OCI-LY7 (cell line): ENCODE measurements at regions not wholly inside any gene's neighbourhood (a gene's known extent, or its start where the extent isn't known, plus 50 kb on each side); places are given as distances from the start of the nearest gene placed in this dataset.

Source experiments
- EZH2phosphoT487 ChIP-seq: fragments of 200-600 bp; sonication (generic); IDR thresholded peaks from 2 replicates; pipeline ENCODE4 v1.6.1; 2018; ENCODE audit warnings: low read depth, borderline replicate concordance, mild to moderate bottlenecking, mixed run types, antibody characterized with exemption, low read length, moderate library complexity, mixed read lengths
- TF ChIP-seq, protein P1 (sequence below): fragments of 200-600 bp; sonication (generic); conservative IDR thresholded peaks from 2 replicates; pipeline ENCODE4 v1.5.1; 2014; ENCODE audit warnings: mild to moderate bottlenecking, antibody characterized with exemption, low read length, moderate library complexity, mixed read lengths

DNA sequence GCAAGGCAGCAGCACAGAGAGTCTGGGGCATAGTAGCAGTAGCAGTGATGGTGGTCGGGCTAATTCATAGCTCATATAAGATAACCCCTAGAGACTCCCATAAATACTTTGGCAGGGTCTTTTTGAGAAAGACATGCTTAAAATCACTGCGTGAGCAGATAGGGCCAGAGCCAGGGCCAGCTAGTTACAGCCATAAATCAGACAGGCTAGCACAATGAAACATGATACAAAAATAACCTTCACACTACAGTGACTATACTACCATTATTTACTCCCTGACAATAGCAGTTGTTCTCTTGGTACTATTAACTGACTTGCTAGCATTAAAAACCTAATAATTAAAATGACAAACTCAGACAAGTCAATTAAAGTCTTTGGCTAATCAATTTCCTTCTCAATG lies 295.9 kb downstream of the SMARCA1 start:
- TF ChIP-seq, protein P1, sequence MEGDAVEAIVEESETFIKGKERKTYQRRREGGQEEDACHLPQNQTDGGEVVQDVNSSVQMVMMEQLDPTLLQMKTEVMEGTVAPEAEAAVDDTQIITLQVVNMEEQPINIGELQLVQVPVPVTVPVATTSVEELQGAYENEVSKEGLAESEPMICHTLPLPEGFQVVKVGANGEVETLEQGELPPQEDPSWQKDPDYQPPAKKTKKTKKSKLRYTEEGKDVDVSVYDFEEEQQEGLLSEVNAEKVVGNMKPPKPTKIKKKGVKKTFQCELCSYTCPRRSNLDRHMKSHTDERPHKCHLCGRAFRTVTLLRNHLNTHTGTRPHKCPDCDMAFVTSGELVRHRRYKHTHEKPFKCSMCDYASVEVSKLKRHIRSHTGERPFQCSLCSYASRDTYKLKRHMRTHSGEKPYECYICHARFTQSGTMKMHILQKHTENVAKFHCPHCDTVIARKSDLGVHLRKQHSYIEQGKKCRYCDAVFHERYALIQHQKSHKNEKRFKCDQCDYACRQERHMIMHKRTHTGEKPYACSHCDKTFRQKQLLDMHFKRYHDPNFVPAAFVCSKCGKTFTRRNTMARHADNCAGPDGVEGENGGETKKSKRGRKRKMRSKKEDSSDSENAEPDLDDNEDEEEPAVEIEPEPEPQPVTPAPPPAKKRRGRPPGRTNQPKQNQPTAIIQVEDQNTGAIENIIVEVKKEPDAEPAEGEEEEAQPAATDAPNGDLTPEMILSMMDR: no peak
- TF ChIP-seq EZH2phosphoT487: no peak
